Neural progenitor cell (in vitro differentiated cells): ENCODE measurements at regions not wholly inside any gene's neighbourhood (a gene's known extent, or its start where the extent isn't known, plus 50 kb on each side); places are given as distances from the start of the nearest gene placed in this dataset.

Source experiments
- CTCF ChIP-seq: fragments of 200-600 bp; sonication (generic); IDR thresholded peaks from 2 replicates; pipeline ENCODE4 v1.5.1; 2017; ENCODE audit warnings: antibody characterized with exemption, mild to moderate bottlenecking
- EZH2 ChIP-seq: fragments of 200-600 bp; sonication (generic); IDR thresholded peaks from 2 replicates; pipeline ENCODE4 v1.6.1; 2017; ENCODE audit warnings: antibody characterized with exemption, mild to moderate bottlenecking, moderate library complexity
- EZH2phosphoT487 ChIP-seq: fragments of 200-600 bp; sonication (generic); IDR thresholded peaks from 2 replicates; pipeline ENCODE4 v1.6.1; 2017; ENCODE audit warnings: antibody characterized with exemption

GRCh38 chr3:188021502-188022040 is 132.4 kb upstream of the LPP start:
- TF ChIP-seq CTCF: no peak
- TF ChIP-seq EZH2: no peak
- TF ChIP-seq EZH2phosphoT487: no peak
